ENCODE measurements at regions not wholly inside any gene's neighbourhood (a gene's known extent, or its start where the extent isn't known, plus 50 kb on each side); places are given as distances from the start of the nearest gene placed in this dataset.

GRCh38 chr16:13325396-13325795 lies 424.0 kb downstream of the SHISA9 start:
- peaks cover 0 to 4% (median 0%) of the 10 kb centered on the region in 4 donors for H3K9me3 ChIP-seq
- TF ChIP-seq EP300 (IDR thresholded peaks at IDR 0.05) (no peak), POLR2A (IDR thresholded peaks at IDR 0.05) (no peak), POLR2AphosphoS5 (IDR thresholded peaks at IDR 0.05) (no peak)
- TF ChIP-seq, protein P1, sequence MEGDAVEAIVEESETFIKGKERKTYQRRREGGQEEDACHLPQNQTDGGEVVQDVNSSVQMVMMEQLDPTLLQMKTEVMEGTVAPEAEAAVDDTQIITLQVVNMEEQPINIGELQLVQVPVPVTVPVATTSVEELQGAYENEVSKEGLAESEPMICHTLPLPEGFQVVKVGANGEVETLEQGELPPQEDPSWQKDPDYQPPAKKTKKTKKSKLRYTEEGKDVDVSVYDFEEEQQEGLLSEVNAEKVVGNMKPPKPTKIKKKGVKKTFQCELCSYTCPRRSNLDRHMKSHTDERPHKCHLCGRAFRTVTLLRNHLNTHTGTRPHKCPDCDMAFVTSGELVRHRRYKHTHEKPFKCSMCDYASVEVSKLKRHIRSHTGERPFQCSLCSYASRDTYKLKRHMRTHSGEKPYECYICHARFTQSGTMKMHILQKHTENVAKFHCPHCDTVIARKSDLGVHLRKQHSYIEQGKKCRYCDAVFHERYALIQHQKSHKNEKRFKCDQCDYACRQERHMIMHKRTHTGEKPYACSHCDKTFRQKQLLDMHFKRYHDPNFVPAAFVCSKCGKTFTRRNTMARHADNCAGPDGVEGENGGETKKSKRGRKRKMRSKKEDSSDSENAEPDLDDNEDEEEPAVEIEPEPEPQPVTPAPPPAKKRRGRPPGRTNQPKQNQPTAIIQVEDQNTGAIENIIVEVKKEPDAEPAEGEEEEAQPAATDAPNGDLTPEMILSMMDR (IDR thresholded peaks at IDR 0.05): no peak
- H3K27ac ChIP-seq: no peak overlapping the region
- DNase-seq: no peak
- H3K4me3 ChIP-seq: no peak overlapping the region
- WGBS, 2 donors: 73 to 77% methylated on average over 5 of the region's 5 CpGs
- H3K4me1 ChIP-seq: no peaks in the 10 kb centered on the region
- H3K36me3 ChIP-seq: no peaks in the 10 kb centered on the region
- intact Hi-C loops (cut with DNase I): no loop called here
- no peaks in the 10 kb centered on the region for H3K27me3 ChIP-seq

DNA sequence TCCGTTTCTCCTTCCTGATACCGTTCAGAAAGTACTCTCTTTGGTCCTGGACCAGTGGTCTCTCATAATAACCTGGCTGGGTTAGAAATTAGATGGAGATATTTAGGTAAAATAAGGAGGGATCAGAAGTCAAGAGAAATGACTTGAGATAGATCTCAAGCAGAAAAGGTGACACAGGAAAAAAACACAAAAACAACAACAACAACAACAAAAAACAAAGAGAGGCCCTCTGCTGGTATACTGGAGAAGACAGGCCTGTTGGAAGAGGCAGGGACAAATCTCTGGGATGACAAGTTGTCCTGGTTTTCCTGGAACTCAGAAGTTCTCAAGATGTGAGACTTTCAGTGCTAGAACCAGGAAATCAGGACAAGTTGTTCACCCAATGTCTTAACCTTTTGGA lies 430.5 kb downstream of the SHISA9 start:
- H3K4me1 ChIP-seq: no peaks in the 10 kb centered on the region
- no peaks in the 10 kb centered on the region for H3K27me3 ChIP-seq
- 95 to 96% methylated on average over 2 of the region's 2 CpGs for WGBS, 2 donors
- no peak overlapping the region for H3K4me3 ChIP-seq
- TF ChIP-seq EP300 (IDR thresholded peaks at IDR 0.05): no peak
- TF ChIP-seq POLR2A (IDR thresholded peaks at IDR 0.05): no peak
- no peak for TF ChIP-seq POLR2AphosphoS5 (IDR thresholded peaks at IDR 0.05)
- TF ChIP-seq, protein P1 (IDR thresholded peaks at IDR 0.05): no peak
- peaks cover 0 to 8% (median under 1%) of the 10 kb centered on the region in 4 donors for H3K9me3 ChIP-seq
- H3K36me3 ChIP-seq: no peaks in the 10 kb centered on the region
- H3K27ac ChIP-seq: no peak overlapping the region
- DNase-seq: no peak
- intact Hi-C loops (cut with DNase I): no loop called here

GRCh38 chr16:13332713-13333255 lies 431.4 kb downstream of the SHISA9 start:
- Histone ChIP-seq H3K9me3 (peaks cover 0 to 8% (median under 1%) of the 10 kb centered on the region in 4 donors), H3K27ac (no peak overlapping the region), H3K4me3 (no peak overlapping the region), H3K27me3 (no peaks in the 10 kb centered on the region), H3K36me3 (no peaks in the 10 kb centered on the region), H3K4me1 (no peaks in the 10 kb centered on the region)
- WGBS, 2 donors: 62 to 67% methylated on average over 7 of the region's 7 CpGs
- DNase-seq: no peak
- intact Hi-C loops (cut with DNase I): no loop called here
- no peak for TF ChIP-seq POLR2A (IDR thresholded peaks at IDR 0.05)
- TF ChIP-seq, protein P1 (IDR thresholded peaks at IDR 0.05): no peak

GRCh38 chr16:13333336-13333735 lies 431.9 kb downstream of the SHISA9 start:
- 55 to 77% methylated on average over 2 of the region's 2 CpGs for WGBS, 2 donors
- Histone ChIP-seq H3K9me3 (peaks cover 0 to 8% (median under 1%) of the 10 kb centered on the region in 4 donors), H3K27ac (no peak overlapping the region), H3K4me1 (no peaks in the 10 kb centered on the region), H3K36me3 (no peaks in the 10 kb centered on the region), H3K4me3 (no peak overlapping the region), H3K27me3 (no peaks in the 10 kb centered on the region)
- intact Hi-C loops (cut with DNase I): no loop called here
- DNase-seq: no peak
- TF ChIP-seq, protein P1 (IDR thresholded peaks at IDR 0.05): no peak
- TF ChIP-seq POLR2A (IDR thresholded peaks at IDR 0.05) (no peak), POLR2AphosphoS5 (IDR thresholded peaks at IDR 0.05) (no peak), EP300 (IDR thresholded peaks at IDR 0.05) (no peak)

DNA sequence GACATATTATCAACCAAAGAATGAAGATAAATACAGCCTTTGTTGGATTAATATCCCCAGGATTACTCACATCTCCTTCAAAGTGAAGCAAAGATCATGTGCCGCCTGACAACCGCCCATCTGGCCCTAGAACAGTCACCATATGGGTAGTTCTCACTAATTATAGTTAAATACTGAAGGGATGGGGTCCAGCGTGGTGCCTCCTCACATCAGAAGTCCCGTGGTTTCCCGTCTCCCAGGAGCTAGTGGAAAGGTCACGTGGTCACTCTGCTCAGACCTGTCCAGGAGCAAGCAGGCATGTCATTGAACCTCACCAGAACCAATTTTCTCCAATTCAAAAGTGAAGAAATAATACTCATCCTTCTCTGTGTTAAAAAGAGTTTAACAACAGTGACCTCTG lies 434.5 kb downstream of the SHISA9 start:
- H3K27me3 ChIP-seq: no peaks in the 10 kb centered on the region
- H3K27ac ChIP-seq: no peak overlapping the region
- H3K36me3 ChIP-seq: no peaks in the 10 kb centered on the region
- no peak overlapping the region for H3K4me3 ChIP-seq
- intact Hi-C loops (cut with DNase I): no loop called here
- peaks cover 0 to 3% (median under 1%) of the 10 kb centered on the region in 4 donors for H3K9me3 ChIP-seq
- TF ChIP-seq EP300 (IDR thresholded peaks at IDR 0.05) (no peak), POLR2A (IDR thresholded peaks at IDR 0.05) (no peak), POLR2AphosphoS5 (IDR thresholded peaks at IDR 0.05) (no peak)
- TF ChIP-seq, protein P1 (IDR thresholded peaks at IDR 0.05): no peak
- no peak for DNase-seq
- H3K4me1 ChIP-seq: no peaks in the 10 kb centered on the region
- WGBS, 2 donors: 82 to 87% methylated on average over 6 of the region's 6 CpGs

All from sigmoid colon (tissue), 6 donors.